ENCODE measurements at regions not wholly inside any gene's neighbourhood (a gene's known extent, or its start where the extent isn't known, plus 50 kb on each side); places are given as distances from the start of the nearest gene placed in this dataset.

DNA sequence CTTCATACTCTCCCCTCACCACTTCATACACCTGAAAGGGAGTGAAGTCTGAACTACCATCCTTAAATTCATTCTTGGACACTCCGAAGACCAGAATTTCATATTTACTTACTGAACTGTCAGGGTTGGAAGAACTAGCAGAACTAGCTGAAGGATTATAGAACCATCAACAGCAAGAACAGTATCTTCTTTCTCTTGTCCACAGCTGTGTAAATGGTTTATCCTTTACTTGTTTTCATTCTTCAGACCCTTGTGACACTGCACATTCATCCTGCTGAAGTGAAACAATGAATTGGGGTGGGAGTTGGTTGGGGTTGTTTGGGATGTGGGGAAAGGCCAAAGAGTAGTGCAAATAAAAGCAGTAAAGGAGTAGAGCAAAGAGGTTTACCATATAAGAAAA, 350.9 kb downstream of the ZIC1 start:
- TF ChIP-seq, protein P1, sequence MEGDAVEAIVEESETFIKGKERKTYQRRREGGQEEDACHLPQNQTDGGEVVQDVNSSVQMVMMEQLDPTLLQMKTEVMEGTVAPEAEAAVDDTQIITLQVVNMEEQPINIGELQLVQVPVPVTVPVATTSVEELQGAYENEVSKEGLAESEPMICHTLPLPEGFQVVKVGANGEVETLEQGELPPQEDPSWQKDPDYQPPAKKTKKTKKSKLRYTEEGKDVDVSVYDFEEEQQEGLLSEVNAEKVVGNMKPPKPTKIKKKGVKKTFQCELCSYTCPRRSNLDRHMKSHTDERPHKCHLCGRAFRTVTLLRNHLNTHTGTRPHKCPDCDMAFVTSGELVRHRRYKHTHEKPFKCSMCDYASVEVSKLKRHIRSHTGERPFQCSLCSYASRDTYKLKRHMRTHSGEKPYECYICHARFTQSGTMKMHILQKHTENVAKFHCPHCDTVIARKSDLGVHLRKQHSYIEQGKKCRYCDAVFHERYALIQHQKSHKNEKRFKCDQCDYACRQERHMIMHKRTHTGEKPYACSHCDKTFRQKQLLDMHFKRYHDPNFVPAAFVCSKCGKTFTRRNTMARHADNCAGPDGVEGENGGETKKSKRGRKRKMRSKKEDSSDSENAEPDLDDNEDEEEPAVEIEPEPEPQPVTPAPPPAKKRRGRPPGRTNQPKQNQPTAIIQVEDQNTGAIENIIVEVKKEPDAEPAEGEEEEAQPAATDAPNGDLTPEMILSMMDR (IDR thresholded peaks at IDR 0.05) = no peak
- no peak for TF ChIP-seq POLR2AphosphoS5 (IDR thresholded peaks at IDR 0.05)

Data from breast epithelium (tissue), 3 donors.